Transverse colon (tissue), 4 donors: ENCODE measurements at regions not wholly inside any gene's neighbourhood (a gene's known extent, or its start where the extent isn't known, plus 50 kb on each side); places are given as distances from the start of the nearest gene placed in this dataset.

Source experiments
- DNase-seq: peaks from one replicate; pipeline ENCODE4 v3.0.0-alpha.2; 2019
- H3K27ac ChIP-seq, 4 donors: fragments of 200-600 bp; sonication (generic); 2 replicates each; pipeline ENCODE4 v1.5.1; 2016 to 2018; ENCODE audit warnings: inconsistent platforms in 4 of 4
- H3K27me3 ChIP-seq: fragments of 200-600 bp; sonication (generic); 2 replicates; pipeline ENCODE4 v1.5.1; 2017; ENCODE audit warnings: inconsistent platforms
- H3K36me3 ChIP-seq, 4 donors: fragments of 200-600 bp; sonication (generic); 2 replicates each; pipeline ENCODE4 v1.5.1; 2017 to 2019; ENCODE audit warnings: inconsistent platforms in 4 of 4
- H3K4me1 ChIP-seq, 4 donors: fragments of 200-600 bp; sonication (generic); 2 replicates each; pipeline ENCODE4 v1.5.1; 2017 to 2020; ENCODE audit warnings: inconsistent platforms in 4 of 4
- H3K4me3 ChIP-seq, 4 donors: fragments of 200-600 bp; sonication (generic); 1 replicate in 1 of 4; 2 replicates in 3 of 4; pipeline versions ENCODE4 v1.5.1 to v1.6.1; 2017 to 2019; ENCODE audit warnings: inconsistent platforms in 4 of 4
- H3K9me3 ChIP-seq, 2 donors: fragments of 200-600 bp; sonication (generic); 2 replicates each; pipeline ENCODE4 v1.5.1; 2017 to 2019; ENCODE audit warnings: inconsistent platforms in 2 of 2
- EP300 ChIP-seq: sonication (generic); formaldehyde crosslinking; IDR thresholded peaks from one replicate; pipeline ENCODE4 v1.6.1; 2017; ENCODE audit warnings: antibody characterized with exemption, low read depth
- POLR2A ChIP-seq: fragments of 450-650 bp; IDR thresholded peaks from one replicate; pipeline ENCODE4 v1.6.1; 2016; ENCODE audit warnings: antibody characterized with exemption, mild to moderate bottlenecking, moderate library complexity
- POLR2AphosphoS5 ChIP-seq, 3 donors: sonication (generic); formaldehyde crosslinking; IDR thresholded peaks; one replicate each; pipeline ENCODE4 v1.6.1; 2016; ENCODE audit warnings: antibody characterized with exemption in 3 of 3
- WGBS, 2 donors: methylation state at CpG; one replicate each; pipeline ENCODE4 v1.1.5; 2018; ENCODE audit warnings: low coverage in 1 of 2; 5-methylcytosine and 5-hydroxymethylcytosine counted together
- in situ Hi-C, 4 donors: fragments of 200-750 bp; cut with MboI; loops; one replicate each; pipeline versions ENCODE4 v1.15.0 to v1.15.1; 2017; ENCODE audit warnings: low sequenced_read_pairs in 3 of 4, low pct_ligation_motif_present in 1 of 4, low pct_unique_long_range_greater_than_20kb in 1 of 4
- intact Hi-C: fragments of 100-400 bp; cut with DNase I; formaldehyde crosslinking; loops from one replicate; pipeline ENCODE4 v1.15.1; 2023; ENCODE audit warnings: low total_unique reads
- TF ChIP-seq, protein P1 (sequence below), 5 experiments: fragments of 200-600 bp in 3 of 5; fragments of 450-650 bp in 2 of 5; sonication (generic) in 3 of 5; IDR thresholded peaks; 1 replicate in 2 of 5; 2 replicates in 3 of 5; pipeline ENCODE4 v1.5.1; 2016 to 2017; ENCODE audit warnings: antibody characterized with exemption in 5 of 5, inconsistent platforms in 3 of 5, mild to moderate bottlenecking in 2 of 5, moderate library complexity in 1 of 5

DNA sequence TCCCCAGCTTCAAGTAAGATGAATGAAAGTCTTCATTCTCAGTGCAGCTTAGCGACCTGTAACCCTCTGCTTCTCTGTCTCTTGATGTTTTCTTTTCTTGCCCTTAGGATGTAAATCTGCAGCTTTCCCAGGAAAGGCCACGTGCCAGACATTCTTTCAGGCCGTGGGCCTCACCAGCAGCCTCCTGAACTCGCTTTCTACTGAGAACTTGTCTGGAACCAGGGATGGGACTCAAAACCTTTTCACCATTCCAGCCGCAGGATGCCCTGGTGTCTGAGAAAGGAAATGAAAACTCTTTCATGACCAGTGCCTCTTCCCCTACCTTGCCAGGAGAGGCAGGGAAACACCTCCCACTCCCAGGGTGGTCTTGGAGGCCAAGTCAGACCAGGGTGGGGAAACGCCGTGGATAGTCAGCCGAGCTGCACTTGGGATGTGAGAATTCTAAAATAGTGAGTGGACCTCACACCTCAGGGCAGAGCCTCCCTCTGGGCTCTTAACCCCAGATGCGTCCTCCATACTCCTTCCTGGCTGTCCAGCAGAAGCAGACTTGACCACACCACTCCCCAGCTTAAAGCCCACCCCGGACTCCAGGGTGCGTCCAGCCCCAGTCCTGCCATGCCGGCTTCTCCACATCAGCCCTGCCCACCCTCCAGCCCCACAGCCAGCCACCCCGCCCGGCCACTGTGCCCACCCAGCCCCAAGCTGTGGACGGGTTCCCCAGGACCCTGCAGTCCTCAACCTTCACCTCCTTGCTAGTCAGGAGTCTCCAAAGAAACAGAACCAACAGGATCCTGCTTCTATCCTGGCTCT, 115.5 kb downstream of the TWIST2 start:
- Histone ChIP-seq H3K4me1 (no peaks in the 10 kb centered on the region), H3K27me3 (no peaks in the 10 kb centered on the region), H3K9me3 (no peaks in the 10 kb centered on the region), H3K4me3 (no peak overlapping the region), H3K27ac (no peak overlapping the region), H3K36me3 (no peaks in the 10 kb centered on the region)
- intact Hi-C loops, result no loop called here
- 0 to 72% methylated on average over 2 to 15 of the region's 15 CpGs for WGBS, 2 donors
- DNase-seq, result no peak
- TF ChIP-seq EP300, result no peak
- TF ChIP-seq POLR2AphosphoS5 (IDR thresholded peaks at IDR 0.05), result no peak
- TF ChIP-seq, protein P1, sequence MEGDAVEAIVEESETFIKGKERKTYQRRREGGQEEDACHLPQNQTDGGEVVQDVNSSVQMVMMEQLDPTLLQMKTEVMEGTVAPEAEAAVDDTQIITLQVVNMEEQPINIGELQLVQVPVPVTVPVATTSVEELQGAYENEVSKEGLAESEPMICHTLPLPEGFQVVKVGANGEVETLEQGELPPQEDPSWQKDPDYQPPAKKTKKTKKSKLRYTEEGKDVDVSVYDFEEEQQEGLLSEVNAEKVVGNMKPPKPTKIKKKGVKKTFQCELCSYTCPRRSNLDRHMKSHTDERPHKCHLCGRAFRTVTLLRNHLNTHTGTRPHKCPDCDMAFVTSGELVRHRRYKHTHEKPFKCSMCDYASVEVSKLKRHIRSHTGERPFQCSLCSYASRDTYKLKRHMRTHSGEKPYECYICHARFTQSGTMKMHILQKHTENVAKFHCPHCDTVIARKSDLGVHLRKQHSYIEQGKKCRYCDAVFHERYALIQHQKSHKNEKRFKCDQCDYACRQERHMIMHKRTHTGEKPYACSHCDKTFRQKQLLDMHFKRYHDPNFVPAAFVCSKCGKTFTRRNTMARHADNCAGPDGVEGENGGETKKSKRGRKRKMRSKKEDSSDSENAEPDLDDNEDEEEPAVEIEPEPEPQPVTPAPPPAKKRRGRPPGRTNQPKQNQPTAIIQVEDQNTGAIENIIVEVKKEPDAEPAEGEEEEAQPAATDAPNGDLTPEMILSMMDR (IDR thresholded peaks at IDR 0.05), result no peak
- TF ChIP-seq POLR2A, result no peak
- in situ Hi-C loops, result no loop called here

DNA sequence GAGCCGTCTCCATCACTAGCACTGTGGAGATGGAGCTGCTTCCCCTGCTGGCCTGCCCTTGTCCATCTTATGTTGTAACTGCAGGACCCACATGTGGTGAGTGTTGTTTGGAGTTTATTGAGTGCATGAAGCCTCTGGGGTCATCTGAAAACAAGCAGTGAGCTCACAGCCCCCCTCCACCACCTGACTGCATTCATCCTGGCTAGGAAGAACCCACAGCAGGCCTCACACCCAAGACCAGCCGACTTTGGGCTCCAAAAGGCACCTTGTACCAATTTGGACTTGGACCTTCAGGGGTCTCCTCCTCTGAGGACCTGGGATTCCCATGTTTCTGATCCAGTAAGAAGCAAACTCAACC, 116.1 kb downstream of the TWIST2 start:
- Histone ChIP-seq H3K4me1 (no peaks in the 10 kb centered on the region), H3K36me3 (no peaks in the 10 kb centered on the region), H3K27me3 (no peaks in the 10 kb centered on the region), H3K9me3 (no peaks in the 10 kb centered on the region), H3K27ac (no peak overlapping the region), H3K4me3 (no peak overlapping the region)
- in situ Hi-C loops (no loop called here), intact Hi-C loops (no loop called here)
- WGBS, 2 donors, result 68% methylated on average over 2 of the region's 2 CpGs; no CpG with 5 or more reads in 1 of the 2 donors
- TF ChIP-seq POLR2A (no peak), EP300 (no peak), POLR2AphosphoS5 (IDR thresholded peaks at IDR 0.05) (no peak)
- TF ChIP-seq, protein P1 (IDR thresholded peaks at IDR 0.05), result no peak
- DNase-seq, result no peak

DNA sequence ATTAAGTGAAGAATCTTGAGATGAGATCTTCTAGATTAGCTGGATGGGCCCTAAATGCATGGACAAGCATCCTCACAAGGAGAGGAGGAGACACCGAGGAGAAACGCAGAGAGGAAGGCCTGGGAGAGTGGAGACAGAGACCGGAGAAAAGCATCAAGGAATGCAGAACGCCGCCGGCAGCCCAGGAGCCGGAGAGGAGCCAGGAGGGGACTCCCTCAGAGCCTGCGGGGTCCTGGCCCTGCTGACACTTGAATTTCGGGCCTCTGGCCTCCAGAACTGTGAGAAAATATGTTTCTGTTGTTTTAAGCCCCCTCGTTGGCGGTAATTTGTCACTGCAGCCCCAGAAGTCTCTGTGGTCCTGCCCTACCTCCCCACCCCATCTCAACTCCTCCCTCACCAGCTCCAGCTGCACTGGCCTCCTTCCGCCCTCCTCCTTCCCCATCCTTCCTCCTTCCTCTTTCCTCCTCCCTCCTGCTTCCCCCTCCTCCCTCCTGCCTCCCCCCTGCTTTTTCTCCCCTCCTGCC, 116.7 kb downstream of the TWIST2 start:
- Histone ChIP-seq H3K36me3 (no peaks in the 10 kb centered on the region), H3K4me3 (no peak overlapping the region), H3K4me1 (no peaks in the 10 kb centered on the region), H3K9me3 (no peaks in the 10 kb centered on the region), H3K27ac (no peak overlapping the region), H3K27me3 (no peaks in the 10 kb centered on the region)
- in situ Hi-C loops (no loop called here), intact Hi-C loops (no loop called here)
- TF ChIP-seq POLR2A, result no peak
- no peak for TF ChIP-seq EP300
- TF ChIP-seq, protein P1 (IDR thresholded peaks at IDR 0.05), result no peak
- WGBS, 2 donors, result 66 to 77% methylated on average over 12 of the region's 12 CpGs
- DNase-seq, result no peak

DNA sequence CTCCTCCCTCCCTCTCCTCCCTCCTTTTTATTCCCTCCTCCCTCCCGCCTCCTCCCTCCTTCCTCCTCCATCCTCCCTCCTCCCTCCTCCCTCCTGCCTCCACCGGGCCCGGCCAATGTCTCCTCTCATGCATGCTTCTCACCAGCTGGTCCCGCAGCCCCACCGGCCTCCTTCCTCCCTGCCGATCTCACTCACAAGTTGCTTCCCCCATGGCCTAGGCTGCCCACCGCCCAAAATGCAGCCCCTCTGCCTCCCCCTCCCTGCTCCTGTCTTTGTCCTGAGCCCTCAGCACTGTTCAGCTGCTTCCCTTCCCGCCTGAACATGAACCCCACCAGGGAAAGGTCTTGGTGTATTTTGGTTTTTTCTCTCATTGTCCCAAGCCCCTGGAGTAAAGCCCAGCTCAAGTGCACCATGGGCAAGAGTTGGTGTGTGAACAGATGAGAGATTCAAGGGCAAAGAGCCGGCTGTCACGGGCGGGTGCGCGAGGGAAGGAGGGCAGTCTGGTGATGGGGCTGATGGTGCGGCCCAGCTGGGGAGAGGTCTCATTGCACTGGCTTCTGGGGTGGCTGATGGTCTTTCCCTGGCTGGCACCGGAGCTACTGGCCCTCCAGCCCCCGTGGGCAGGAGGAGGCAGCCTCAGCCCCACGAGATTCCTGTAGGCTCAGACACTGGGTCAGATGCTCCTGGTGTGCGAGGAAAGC, 117.6 kb downstream of the TWIST2 start:
- H3K9me3 ChIP-seq, result no peaks in the 10 kb centered on the region
- intact Hi-C loops (no loop called here), in situ Hi-C loops (no loop called here)
- H3K27me3 ChIP-seq, result no peaks in the 10 kb centered on the region
- no peak overlapping the region for H3K4me3 ChIP-seq
- H3K36me3 ChIP-seq, result no peaks in the 10 kb centered on the region
- TF ChIP-seq EP300 (no peak), POLR2AphosphoS5 (IDR thresholded peaks at IDR 0.05) (no peak), POLR2A (no peak)
- TF ChIP-seq, protein P1 (IDR thresholded peaks at IDR 0.05), result no peak
- H3K4me1 ChIP-seq, result no peaks in the 10 kb centered on the region
- DNase-seq, result no peak
- no peak overlapping the region for H3K27ac ChIP-seq
- 73 to 78% methylated on average over 4 to 17 of the region's 18 CpGs for WGBS, 2 donors
